NAMALWA (cell line): ENCODE measurements at regions not wholly inside any gene's neighbourhood (a gene's known extent, or its start where the extent isn't known, plus 50 kb on each side); places are given as distances from the start of the nearest gene placed in this dataset.
"Not testable (repeated sequence)": the region's sequence is repeated elsewhere in the genome, so short reads cannot be mapped to it uniquely, and the experiment has no call there.

Experiments
- DNase-seq: peaks from one replicate; pipeline ENCODE4 v3.0.0-alpha.2; 2015; ENCODE audit warnings: low spot score

GRCh38 chr22:48492366-48493320, 1335.0 kb downstream of the BRD1 start:
- DNase-seq = peak; percentile 82

GRCh38 chr22:48491451-48491941, 1336.2 kb downstream of the BRD1 start:
- DNase-seq = no peak

- no peak for DNase-seq
These were observed 1336.9 kb downstream of the BRD1 start for GRCh38 chr22:48490500-48491411.

- no peak for DNase-seq
These were observed 1337.8 kb downstream of the BRD1 start for GRCh38 chr22:48489551-48490499.

GRCh38 chr22:48488611-48489511, 1338.8 kb downstream of the BRD1 start:
- no peak for DNase-seq

- no peak for DNase-seq
These were observed 1339.5 kb downstream of the BRD1 start for GRCh38 chr22:48488149-48488551.

- no peak for DNase-seq
These were observed 1341.1 kb downstream of the BRD1 start for GRCh38 chr22:48486558-48486957.

GRCh38 chr22:48486134-48486532, 1341.5 kb downstream of the BRD1 start:
- no peak for DNase-seq

- no peak for DNase-seq
These were observed 1342.2 kb downstream of the BRD1 start for GRCh38 chr22:48485149-48486133.

GRCh38 chr22:48483764-48484528, 1343.7 kb downstream of the BRD1 start:
- DNase-seq = no peak

GRCh38 chr22:48482771-48483170, 1344.9 kb downstream of the BRD1 start:
- DNase-seq = no peak

GRCh38 chr22:48482198-48482597, 1345.5 kb downstream of the BRD1 start:
- DNase-seq = not testable (repeated sequence)

- DNase-seq = no peak
These were observed 1345.9 kb downstream of the BRD1 start for GRCh38 chr22:48481748-48482147.

- DNase-seq = no peak
These were observed 1349.0 kb downstream of the BRD1 start for GRCh38 chr22:48478529-48479265.

GRCh38 chr22:48478124-48478523, 1349.5 kb downstream of the BRD1 start:
- DNase-seq = no peak

GRCh38 chr22:48477031-48477721, 1350.5 kb downstream of the BRD1 start:
- no peak for DNase-seq

GRCh38 chr22:48476577-48476976, 1351.1 kb downstream of the BRD1 start:
- no peak for DNase-seq
